ENCODE measurements at regions not wholly inside any gene's neighbourhood (a gene's known extent, or its start where the extent isn't known, plus 50 kb on each side); places are given as distances from the start of the nearest gene placed in this dataset.

- TF ChIP-seq CTCF (IDR thresholded peaks at IDR 0.05) = no peak
- no peak for TF ChIP-seq POLR2A (IDR thresholded peaks at IDR 0.05)
Observed at GRCh38 chr10:42949287-42949686, 127.6 kb upstream of the RET start.
